OCI-LY7 (cell line): ENCODE measurements at regions not wholly inside any gene's neighbourhood (a gene's known extent, or its start where the extent isn't known, plus 50 kb on each side); places are given as distances from the start of the nearest gene placed in this dataset.

Experiments used
- BruUV-seq: library from RNA; stranded (reverse); fragments of 400-500 nt; replicated peaks from 2 replicates; lab custom pipeline; 2021; lab: Mats Ljungman, UMichigan
- CTCF ChIA-PET: fragments of 300-600 bp; sonication (Branson Sonifier 250); formaldehyde crosslinking; loops from one replicate; lab custom pipeline; 2022; ENCODE audit warnings: antibody characterized with exemption; ENCODE audit not compliant: unreplicated experiment; lab: Charles Lee
- POLR2A ChIA-PET: fragments of 300-600 bp; sonication (Branson Sonifier 250); formaldehyde crosslinking; loops from one replicate; lab custom pipeline; 2022; ENCODE audit warnings: antibody characterized with exemption; lab: Charles Lee
- DNase-seq: peaks from one replicate; pipeline ENCODE4 v3.0.0-alpha.2; 2015; ENCODE audit warnings: low spot score
- H2AFZ ChIP-seq: fragments of 200-600 bp; sonication (generic), shearing (Covaris generic); 2 replicates; pipeline ENCODE4 v1.6.1; 2014; ENCODE audit warnings: mild to moderate bottlenecking, antibody characterized with exemption, low read length, moderate library complexity
- H3K27ac ChIP-seq: fragments of 200-600 bp; sonication (generic); 2 replicates; pipeline ENCODE4 v1.5.1; 2014; ENCODE audit warnings: mixed run types, low read depth, mild to moderate bottlenecking, moderate library complexity, low read length, inconsistent platforms; ENCODE audit not compliant: poor library complexity, severe bottlenecking
- H3K36me3 ChIP-seq: fragments of 200-600 bp; sonication (generic); 2 replicates; pipeline ENCODE4 v1.6.1; 2014; ENCODE audit warnings: mild to moderate bottlenecking, antibody characterized with exemption, low read length, moderate library complexity, mixed read lengths; ENCODE audit not compliant: insufficient read depth
- H3K4me1 ChIP-seq: fragments of 200-600 bp; sonication (generic); 2 replicates; pipeline ENCODE4 v1.5.1; 2014; ENCODE audit warnings: mild to moderate bottlenecking, low read length; ENCODE audit not compliant: insufficient read depth, poor library complexity, severe bottlenecking
- H3K4me2 ChIP-seq: fragments of 200-600 bp; sonication (generic); 2 replicates; pipeline ENCODE4 v1.6.1; 2014; ENCODE audit warnings: mild to moderate bottlenecking, low read length
- H3K4me3 ChIP-seq: fragments of 200-600 bp; sonication (generic); 2 replicates; pipeline ENCODE4 v1.5.1; 2014; ENCODE audit warnings: mild to moderate bottlenecking, low read depth, low read length; ENCODE audit not compliant: poor library complexity, severe bottlenecking
- H3K79me2 ChIP-seq: fragments of 200-600 bp; sonication (generic); 2 replicates; pipeline ENCODE4 v1.6.1; 2016; ENCODE audit warnings: low read depth, mild to moderate bottlenecking, low read length, moderate library complexity, mixed read lengths; ENCODE audit not compliant: insufficient read depth
- H3K9me2 ChIP-seq: fragments of 200-600 bp; sonication (generic); 2 replicates; pipeline ENCODE4 v1.6.1; 2016; ENCODE audit warnings: mild to moderate bottlenecking, low read length, mixed read lengths; ENCODE audit not compliant: insufficient read depth
- H3K9me3 ChIP-seq: fragments of 200-600 bp; sonication (generic); 2 replicates; pipeline ENCODE4 v1.6.1; 2014; ENCODE audit warnings: mild to moderate bottlenecking, mixed run types, low read length, mixed read lengths
- H4K20me1 ChIP-seq: fragments of 200-600 bp; sonication (generic); 2 replicates; pipeline ENCODE4 v1.6.1; 2014; ENCODE audit warnings: mild to moderate bottlenecking, antibody characterized with exemption, low read length, moderate library complexity, mixed read lengths; ENCODE audit not compliant: insufficient read depth
- CTCF ChIP-seq: fragments of 200-600 bp; sonication (generic); conservative IDR thresholded peaks from 2 replicates; pipeline ENCODE4 v1.5.1; 2014; ENCODE audit warnings: mild to moderate bottlenecking, antibody characterized with exemption, low read length, moderate library complexity, mixed read lengths
- EZH2phosphoT487 ChIP-seq: fragments of 200-600 bp; sonication (generic); IDR thresholded peaks from 2 replicates; pipeline ENCODE4 v1.6.1; 2018; ENCODE audit warnings: low read depth, borderline replicate concordance, mild to moderate bottlenecking, mixed run types, antibody characterized with exemption, low read length, moderate library complexity, mixed read lengths
- intact Hi-C: fragments of 100-400 bp; cut with micrococcal nuclease; formaldehyde crosslinking; loops from one replicate; pipeline ENCODE4 v1.10.0; 2022; ENCODE audit not compliant: unreplicated experiment

GRCh38 chr2:56743807-56744206 lies 560.0 kb downstream of the CCDC85A start:
- DNase-seq = no peak
- ChIA-PET CTCF (no interaction called here), POLR2A (no interaction called here)
- H3K27ac ChIP-seq = no peak overlapping the region
- no peaks in the 10 kb centered on the region for H3K9me3 ChIP-seq
- H3K4me2 ChIP-seq = no peak overlapping the region
- H3K9me2 ChIP-seq = no peaks in the 10 kb centered on the region
- no peak overlapping the region for H2AFZ ChIP-seq
- BruUV-seq = no TSS peak
- H4K20me1 ChIP-seq = no peaks in the 10 kb centered on the region
- intact Hi-C loops = no loop called here
- no peaks in the 10 kb centered on the region for H3K79me2 ChIP-seq
- TF ChIP-seq EZH2phosphoT487 = no peak
- no peak for TF ChIP-seq CTCF
- no peaks in the 10 kb centered on the region for H3K4me1 ChIP-seq
- no peaks in the 10 kb centered on the region for H3K36me3 ChIP-seq
- H3K4me3 ChIP-seq = no peak overlapping the region

- Histone ChIP-seq H3K27ac (no peak overlapping the region), H3K4me3 (no peak overlapping the region), H2AFZ (no peak overlapping the region), H3K79me2 (no peaks in the 10 kb centered on the region), H3K9me2 (no peaks in the 10 kb centered on the region), H3K36me3 (no peaks in the 10 kb centered on the region), H3K4me2 (no peak overlapping the region), H4K20me1 (no peaks in the 10 kb centered on the region), H3K9me3 (no peaks in the 10 kb centered on the region), H3K4me1 (no peaks in the 10 kb centered on the region)
- CTCF ChIA-PET = no interaction called here
- intact Hi-C loops = loop anchor here (5.0 kb wide), 1 partner anchor 567 kb away; the partner anchor contains the start of gene CCDC85A
- no peak for TF ChIP-seq EZH2phosphoT487
- TF ChIP-seq CTCF = peak; percentile 75
- BruUV-seq = no TSS peak
- POLR2A ChIA-PET = no interaction called here
- peak; percentile 22 for DNase-seq
Measured at GRCh38 chr2:56749152-56749752, 565.5 kb downstream of the CCDC85A start.

GRCh38 chr2:56753182-56753581 lies 569.4 kb downstream of the CCDC85A start:
- Histone ChIP-seq H3K36me3 (no peaks in the 10 kb centered on the region), H3K9me2 (no peaks in the 10 kb centered on the region), H3K27ac (no peak overlapping the region), H3K9me3 (no peaks in the 10 kb centered on the region), H4K20me1 (no peaks in the 10 kb centered on the region), H2AFZ (no peak overlapping the region), H3K4me1 (no peaks in the 10 kb centered on the region), H3K4me2 (no peak overlapping the region), H3K79me2 (no peaks in the 10 kb centered on the region), H3K4me3 (no peak overlapping the region)
- CTCF ChIA-PET = no interaction called here
- POLR2A ChIA-PET = interaction anchor here (0.5 kb wide), 1 partner anchor 72 kb away, joined by 3 read pairs; no protein-coding TSS in a partner anchor
- DNase-seq = no peak
- BruUV-seq = no TSS peak
- TF ChIP-seq EZH2phosphoT487 = no peak
- no peak for TF ChIP-seq CTCF
- intact Hi-C loops = no loop called here
